ENCODE measurements at regions not wholly inside any gene's neighbourhood (a gene's known extent, or its start where the extent isn't known, plus 50 kb on each side); places are given as distances from the start of the nearest gene placed in this dataset.
A peak's percentile ranks its signal among the peaks of the same experiment; 100 is the strongest.

DNA sequence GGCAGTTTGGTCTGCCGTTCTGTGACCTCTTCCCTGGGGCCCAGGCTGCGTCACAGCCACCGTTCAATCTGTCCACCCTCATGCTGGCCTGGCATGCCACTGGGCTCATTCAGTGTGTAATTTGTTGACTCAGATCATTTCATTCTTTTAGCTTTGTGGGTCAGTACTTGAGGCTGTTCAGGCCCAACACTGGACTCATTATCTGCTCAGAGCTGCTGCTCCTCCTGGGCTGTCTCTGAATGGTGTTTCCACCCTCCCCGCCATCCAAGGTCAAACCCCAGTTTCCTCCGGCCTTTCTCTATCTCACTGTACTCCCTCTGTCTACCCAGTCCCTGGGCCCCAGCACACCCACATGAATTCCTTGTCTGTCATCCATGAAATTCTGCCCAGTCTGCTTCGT lies 152.4 kb upstream of the NCK2 start:
- DNase-seq = no peak

DNA sequence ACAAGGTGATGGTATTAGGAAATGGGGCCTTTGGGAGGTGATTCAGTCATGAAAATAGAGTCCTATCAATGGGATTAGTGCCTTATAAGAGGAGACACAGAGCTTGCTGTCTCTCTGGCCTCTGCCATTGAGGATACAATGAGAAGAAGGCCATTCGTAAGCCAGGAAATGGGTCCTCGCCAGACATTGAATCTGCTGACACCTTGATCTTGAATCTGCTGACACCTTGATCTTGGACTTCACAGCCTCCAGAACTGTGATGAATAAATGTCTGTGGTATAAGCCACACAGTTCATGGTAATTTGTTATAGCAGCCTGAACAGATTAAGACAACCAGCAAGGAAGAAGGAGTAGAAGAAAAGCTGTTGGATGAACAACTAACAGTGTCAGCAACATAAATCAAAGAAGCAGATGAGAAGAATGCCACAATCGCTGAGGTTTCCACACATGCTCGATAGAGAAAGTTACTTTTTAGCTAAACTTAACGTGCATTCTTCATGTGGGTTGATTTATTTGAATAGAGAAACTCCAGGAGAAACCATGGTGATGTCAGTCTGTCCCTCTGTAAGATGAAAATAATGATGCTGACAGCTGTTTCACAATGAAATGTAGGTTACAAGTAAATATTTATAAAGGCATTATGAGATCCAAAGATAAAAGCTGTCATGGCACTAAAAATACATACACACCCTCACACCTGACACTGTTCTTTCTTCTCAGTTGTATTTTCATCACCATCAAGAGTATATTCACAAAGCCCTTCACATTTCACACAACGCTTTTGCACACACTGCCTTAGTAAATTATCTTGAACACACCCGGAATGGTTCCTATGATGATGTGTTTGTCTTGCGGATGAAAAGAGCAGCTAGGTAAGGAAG lies 153.7 kb upstream of the NCK2 start:
- DNase-seq = no peak

DNA sequence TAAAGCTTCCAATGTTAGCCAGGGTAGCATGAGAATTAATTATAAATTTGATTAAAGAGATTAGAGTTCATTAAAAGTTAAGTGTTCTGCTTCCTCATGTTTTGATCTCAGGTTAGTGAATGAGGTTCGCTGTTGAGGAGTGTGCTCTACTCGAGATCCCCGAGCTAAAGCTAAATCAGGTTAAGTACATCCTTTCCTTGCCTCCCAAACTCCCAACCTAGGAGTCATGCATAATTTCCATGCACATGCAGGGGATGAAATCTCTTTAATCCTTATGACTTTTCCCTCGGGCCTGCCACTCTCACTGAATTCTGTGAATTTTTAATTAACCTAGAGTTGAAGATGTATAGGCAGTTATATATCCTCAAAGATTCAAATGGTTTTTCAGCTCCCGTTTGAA lies 156.1 kb upstream of the NCK2 start:
- no peak for DNase-seq

DNA sequence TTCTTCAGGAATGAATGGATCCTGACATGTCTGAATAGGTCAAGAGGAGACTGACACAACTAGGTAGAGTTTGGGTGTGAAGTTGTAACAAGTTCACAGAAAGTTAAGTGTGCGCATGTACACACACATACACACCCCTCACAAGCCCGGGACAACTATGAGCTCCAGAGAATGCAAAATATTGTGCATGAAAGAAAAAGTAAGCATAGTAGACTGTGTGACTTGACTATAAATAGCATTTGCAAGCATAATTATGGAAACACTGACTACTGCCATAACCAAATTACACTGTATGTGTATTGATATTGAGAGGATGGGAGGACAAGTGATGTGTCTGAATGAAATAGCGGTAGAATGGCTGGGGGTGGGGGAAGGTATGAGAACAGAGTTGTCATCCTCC lies 157.1 kb upstream of the NCK2 start:
- no peak for DNase-seq

DNA sequence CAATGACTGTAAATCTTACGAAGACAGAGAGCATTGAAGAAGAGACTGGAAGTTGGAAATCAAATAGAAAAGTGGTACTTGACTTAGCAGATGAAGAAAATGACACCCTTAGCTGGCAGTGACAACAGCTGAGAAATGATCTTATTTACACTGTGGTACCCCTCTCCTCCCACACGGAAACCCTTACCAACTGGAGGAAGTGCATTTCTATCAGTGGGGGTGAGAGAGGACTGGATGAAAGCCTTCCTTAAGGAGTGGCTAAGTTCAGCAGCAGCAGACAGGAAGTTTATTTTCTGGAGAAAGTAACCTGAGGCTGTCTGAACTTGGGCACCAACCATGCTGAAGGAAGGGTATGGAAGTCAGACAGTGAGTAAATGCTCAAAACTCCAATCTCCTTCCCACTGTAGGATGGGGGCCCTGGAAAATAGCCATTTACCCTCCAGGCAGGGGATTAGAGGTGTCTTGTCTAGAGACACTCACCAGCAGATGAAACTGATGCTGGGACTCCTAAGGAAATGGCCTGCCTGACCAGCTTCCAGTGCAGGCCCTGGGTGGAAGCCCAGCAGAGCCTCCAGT lies 160.2 kb upstream of the NCK2 start:
- DNase-seq = no peak

DNA sequence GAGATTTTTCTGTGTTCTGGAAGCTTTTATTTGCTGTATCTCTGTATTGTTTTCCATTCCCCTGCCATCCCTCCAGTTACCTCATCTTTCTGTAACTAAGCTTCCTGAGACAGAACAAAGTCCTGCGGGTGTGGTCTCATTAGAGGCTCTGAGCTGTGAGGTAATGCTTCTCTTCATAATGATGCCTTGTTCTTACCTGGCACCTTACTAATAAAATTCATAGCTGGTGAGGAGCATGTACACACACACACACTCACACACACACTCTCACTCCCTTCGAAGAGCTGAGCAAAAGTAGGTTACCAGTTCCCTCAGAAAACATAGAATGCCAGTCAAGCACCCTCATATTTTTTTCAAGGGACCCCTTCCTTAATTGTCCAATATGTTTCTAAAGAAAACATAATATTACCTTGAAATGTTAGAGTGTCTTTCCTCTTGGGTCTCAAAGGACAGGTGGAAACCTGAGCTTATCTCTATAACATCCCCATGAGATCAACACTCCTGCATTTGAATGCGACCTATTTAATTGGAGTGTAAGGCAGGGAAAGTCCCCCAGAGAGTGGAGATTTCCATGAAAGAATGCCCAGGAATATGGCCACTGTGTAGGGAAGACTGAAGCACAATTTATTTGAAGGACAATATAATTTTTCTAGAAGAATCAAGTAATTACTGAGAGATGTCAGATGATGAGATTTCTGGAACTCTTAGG lies 161.6 kb upstream of the NCK2 start:
- DNase-seq = no peak

DNA sequence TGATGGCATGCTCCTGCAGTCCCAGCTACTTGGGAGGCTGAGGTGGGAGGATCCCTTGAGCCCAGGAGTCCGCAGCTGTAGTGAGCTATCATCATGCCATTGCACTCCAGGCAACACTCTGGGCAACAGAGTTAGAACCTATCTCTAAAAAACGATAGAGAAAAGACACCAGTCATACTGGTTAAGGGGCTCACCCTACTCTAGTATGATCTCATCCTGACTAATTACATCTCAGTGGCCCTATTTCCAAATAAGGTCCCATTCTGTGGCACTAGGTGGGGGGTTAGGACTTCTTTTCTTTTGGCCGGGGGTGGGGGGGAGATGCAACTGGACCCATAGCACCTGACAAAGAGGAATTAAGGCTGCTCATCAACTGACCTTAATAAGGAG lies 163.2 kb upstream of the NCK2 start:
- DNase-seq = no peak

DNA sequence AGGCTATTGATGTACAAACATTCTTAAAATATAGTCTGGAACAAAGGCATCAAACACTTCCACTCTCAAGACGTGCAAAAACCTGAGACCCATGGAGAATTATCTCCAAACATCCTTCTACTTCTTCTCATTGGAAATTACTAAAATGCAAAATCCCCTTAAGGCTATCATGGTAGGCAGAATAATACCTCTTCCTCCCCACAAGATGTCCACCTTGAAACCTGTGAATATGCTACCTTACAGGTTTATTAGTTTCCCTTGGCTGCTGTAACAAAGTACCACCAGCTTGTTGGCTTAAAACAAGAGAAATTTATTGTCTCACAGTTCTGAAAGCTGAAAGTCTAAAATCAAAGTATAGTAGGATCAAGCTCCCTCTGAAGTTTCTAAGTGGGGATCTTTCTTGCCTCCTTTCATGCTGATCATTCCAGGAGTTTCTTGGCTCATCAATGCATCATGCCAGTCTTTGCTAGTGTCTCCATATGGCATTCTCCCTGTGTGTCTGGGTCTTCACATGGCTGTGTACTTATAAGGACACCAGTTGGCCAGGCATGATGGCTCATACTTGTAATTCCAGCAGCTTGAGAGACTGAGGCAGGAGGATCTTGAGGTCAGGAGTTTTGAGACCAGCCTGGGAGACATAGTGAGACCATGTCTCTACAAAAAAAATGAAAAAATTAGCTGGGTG lies 163.7 kb upstream of the NCK2 start:
- no peak for DNase-seq

DNA sequence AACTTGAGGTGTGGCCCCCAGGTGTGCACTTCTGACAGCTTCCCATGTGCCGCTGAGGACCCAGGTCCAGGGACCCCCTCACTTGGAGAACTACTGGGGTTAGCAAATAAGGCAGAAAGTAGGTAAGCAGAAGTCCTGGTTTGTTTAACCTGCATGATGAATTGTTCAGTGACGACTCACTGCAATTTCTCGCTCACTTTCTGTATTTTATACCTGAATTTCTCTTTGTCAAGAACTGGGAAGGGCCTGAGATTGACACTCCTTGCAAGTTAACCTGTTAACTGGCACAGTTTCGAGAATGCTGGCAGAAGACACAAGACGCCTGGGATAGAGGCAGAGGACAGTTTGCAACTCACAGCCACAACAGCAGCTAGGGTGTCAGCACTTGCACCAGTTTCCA lies 164.5 kb upstream of the NCK2 start:
- DNase-seq = no peak

DNA sequence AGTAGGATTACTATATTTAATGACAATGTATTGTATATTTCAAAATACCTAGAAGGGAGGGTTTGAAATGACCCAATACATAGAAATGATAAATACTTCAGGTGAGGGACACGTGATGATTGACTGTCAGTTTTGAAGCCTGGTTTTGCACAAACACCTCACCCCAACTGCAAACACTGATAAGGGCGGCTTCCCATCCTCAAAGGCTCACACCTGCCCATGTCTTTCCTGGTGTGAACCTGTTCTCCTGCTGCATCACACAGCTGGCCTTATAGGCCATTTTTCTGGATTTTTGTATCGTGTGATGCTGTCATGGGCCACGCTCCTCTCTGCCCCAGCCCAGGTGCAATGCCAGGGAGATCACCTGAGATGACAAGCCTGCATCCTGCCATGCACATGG lies 166.5 kb upstream of the NCK2 start:
- no peak for DNase-seq

DNA sequence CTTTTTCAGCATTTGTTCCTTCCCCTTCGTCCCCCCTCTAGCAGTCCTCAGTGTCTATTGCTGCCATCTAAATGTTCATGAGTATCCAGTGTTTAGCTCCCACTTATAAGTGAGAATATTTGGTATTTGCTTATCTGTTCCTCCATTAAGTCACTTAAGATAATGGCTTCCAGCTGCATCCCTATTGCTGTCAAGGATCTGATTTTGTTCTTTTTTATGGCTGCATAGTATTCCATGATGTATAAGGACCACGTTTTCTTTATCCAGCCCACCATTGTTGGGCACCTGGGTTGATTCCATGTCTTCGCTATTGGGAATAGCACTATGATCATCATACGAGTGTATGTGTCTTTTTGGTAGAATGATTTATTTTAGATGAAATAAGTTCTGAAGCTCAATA lies 166.9 kb upstream of the NCK2 start:
- no peak for DNase-seq

DNA sequence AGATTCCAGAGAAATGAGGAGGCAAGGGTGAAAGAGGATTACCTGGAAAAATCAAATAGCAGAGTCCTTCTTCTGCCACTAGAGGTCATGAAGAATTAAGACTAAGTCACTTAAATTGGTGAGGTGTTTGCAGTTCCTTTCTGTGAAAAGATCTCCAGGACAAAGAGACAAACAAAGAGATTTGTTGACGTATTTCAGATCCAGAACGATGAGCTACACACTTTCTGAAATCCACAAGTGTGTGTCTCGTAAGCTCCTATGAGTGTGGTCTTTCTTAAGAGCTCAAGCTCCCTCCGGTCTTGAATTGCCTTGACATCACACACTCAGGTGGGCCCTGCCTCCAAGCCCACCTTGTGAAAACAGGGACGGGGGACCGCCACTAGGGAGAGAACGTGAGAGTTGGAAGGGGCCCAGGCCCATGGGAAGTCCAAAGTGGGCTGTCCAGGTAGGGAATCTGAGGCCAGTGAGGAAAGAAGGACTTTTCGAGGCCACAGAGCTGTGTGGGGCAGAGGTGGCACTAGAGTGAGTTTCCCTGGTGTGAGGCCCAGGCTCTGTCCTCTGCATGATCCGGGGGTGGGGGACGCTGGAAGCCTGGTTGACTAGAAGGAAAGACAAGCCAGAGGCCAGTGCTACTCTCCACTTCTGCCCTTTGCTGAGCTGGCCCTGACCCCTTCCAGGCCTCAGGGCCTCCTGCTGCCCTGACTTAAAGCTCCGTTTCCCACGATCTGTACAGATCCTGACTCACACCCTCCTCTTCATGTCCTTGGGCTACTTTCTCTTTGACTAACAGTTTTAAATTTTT lies 168.1 kb upstream of the NCK2 start:
- no peak for DNase-seq

DNA sequence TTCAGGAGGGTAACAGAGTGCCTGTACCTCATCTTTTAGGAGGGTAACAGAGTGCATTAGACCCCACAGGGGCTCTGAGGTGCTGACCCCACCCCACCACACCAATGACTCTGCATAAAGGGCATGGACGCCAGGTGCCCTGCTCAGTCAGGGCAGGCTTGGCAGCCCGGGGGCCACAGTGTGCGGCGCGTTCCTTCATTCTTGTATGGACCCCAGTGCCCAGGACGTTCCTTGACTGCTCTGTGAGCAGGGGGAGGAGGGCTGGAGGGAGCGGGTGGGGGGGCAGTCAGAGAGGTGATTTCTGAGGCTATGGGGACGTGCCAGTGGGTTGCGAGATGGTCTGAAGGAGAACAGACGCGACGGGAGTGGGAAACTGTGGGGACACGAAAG lies 168.7 kb upstream of the NCK2 start:
- DNase-seq = no peak

DNA sequence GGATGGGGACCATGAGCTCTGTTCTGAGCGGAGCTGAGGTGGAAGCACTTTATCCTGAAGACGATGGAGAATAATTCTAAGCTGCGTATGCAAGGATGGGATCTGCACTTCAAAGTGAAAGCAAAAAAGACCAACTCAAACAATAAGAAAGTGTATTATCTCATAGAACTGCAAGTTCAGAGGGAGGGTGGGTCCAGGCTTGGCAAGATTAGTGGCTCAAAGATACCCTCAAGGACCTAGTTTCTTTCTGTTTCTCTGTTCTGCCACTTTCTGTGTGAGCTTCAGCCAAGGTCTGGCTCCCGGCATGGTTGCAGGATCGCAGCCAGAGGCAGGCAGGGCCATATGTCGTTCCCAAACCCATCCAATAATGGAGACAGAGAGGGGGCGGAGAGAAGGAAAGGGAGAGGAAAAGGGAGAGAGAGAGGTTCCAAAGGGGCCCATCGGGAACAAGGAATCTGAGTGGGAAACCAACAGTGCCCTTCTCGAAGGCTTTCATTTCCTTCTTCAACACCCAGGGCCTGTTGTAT lies 169.2 kb upstream of the NCK2 start:
- DNase-seq = no peak

DNA sequence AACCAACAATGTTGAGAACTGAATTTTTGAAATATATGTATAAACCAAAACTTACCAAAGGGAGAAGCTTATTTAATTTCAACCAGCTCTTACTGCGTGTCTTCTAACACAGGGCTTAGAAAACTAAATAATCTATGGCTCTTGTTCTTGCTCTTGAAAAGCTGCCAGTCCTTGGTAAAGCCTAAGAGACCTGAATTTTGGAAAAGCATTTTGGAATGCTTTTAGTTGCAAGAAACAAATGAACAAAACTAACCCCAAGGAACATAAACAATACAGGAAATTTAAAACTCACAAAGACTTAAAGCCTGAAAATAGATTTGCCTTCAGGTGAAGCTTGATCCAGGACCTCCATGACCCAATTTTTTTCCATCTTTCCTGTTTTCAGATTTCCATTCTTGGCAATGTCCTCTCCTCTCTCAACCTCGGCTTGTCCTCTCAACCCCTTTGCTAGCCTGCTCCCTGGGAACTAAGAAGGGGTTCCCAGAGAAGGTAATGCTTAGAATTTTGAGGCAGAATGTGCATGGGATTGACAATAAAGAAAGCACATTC lies 169.8 kb upstream of the NCK2 start:
- no peak for DNase-seq

DNA sequence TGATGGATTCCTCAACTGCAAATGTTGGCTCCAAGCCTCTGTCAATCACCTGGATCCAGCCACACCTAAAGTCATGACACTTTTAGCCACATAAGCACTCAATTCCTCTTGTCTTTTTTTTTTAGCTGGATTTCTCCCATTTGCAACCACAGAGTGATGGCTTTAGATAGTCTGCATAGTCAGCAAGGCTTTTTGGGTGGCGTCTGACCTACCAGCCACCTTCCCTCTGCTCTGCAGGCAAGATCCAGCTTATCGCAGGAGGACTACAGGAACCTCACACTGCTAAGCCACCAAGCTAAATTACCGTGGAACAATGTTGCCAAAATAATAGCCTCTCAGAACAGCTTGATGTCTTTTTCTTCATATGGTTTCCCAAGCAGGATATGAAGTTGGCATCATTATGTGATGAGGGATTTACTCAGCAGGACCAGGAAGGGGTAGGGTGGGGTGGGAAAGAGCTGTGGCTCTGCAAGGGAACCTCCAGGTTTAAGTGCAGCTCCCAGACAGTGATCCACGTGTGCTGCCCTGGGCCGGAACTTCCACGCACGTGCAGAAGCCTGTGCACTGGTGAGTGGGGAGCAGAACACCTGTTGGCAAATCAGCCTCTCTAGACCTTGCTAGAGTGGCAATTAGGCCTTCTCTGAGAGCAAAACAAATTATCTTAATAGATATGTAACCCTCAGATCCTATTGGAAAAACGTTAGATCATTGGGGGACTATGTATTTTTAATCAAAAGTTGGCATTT lies 170.6 kb upstream of the NCK2 start:
- peak; percentile 15 for DNase-seq

DNA sequence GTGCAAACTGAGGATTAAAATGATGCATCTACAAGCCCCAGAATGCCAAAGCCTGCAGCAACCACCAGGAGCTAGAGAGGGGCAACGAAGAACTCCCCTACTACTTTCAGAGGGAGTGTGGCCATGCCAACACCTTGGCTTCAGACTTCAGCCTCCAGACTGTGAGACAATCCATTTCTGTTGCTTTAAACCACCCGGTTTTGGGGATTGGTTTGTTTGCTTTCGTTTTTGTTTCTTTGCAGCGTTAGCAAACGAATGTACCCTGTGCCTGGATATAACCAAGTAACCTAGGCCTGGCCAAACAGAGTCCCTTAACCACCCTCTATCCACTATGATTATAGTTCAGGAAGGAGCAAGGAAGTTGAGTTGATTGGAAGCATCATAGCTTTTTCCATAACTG lies 171.2 kb upstream of the NCK2 start:
- DNase-seq = peak; percentile 36

DNA sequence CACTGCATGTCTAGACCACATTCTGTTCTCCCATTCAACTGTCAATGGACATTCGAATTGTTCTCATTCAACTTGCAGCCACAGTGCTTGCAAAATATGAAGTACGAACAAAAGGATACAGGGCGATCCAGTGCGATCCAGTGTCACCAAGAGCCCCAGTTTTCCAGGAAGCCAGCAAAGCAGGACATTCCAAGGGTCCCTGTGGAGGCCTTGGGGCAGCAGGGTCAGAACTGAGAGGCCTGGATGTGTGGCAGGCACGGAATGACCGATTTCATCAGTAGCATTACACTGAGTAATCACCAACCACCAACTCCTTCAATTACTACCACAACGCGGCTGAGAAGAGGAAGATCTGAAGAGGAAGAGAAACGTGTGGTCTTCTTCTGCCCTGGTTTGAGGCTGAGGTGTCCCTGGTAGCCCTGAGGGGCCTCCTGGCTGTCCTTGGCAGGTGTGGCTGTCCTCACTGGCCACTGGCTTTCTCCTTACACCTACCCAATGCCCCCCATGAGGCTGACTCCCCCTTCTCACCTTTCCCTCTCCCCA lies 172.7 kb upstream of the FHL2 start:
- DNase-seq = peak; percentile 35

DNA sequence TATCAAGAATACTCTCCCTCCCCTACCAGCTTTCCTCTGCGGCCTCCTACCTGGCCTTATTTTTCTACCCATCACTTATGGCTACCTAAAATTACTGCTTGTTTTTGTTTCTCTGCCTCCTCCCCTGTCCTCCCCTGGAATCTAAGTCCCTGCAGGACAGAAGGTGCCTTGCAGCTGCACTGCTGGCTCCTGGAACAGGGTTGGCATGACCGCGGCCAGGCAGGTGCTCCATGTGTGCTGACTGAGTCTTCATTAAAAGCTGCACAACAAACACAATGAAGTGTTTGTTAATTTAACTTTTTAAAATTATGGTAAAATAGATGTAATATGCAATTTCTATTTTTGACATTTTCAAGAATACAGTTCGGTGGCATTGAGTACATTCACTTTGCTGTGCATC lies 171.9 kb upstream of the FHL2 start:
- no peak for DNase-seq

DNA sequence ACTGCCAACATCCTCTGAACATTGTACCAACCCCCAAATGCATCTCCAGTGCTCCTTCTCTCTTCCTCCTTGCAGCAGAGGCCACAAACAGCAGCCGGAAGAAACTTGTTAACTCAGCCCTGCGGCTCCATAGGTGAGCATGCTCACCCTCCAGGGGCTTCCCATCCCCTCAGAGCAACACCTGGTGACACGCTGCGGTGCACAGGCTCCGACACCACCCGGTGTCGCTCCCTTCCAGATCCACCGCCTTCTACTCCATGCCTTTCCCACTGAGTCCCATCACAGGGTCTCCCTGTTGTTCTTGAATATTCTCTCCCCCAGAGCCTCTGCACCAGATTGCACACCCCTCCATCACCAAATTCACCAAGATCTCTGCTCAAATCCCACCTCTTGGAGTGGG lies 171.5 kb upstream of the FHL2 start:
- no peak for DNase-seq

DNA sequence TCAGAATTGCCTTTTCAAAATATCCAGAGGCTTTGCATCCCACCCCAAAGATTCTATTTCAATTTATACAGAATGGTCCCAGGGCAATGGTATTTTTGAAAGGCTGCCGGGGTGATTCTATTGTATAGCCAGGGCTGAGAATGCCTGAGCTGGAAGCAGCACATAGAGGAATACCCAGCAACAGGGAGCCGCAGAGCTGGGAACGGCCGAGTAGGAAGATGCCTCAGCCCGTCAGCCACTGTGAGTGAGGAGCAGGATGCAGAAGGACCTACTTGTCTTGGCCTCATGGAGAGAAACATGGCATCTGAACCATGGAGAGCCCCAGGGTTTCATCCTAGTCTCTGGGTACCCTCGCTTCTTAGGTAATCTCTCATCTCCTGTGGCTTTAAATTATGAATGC lies 170.8 kb upstream of the FHL2 start:
- DNase-seq = no peak

Measured in activated CD8-positive, alpha-beta memory T cell treated with anti-CD3 and anti-CD28 coated beads, Interleukin-2, amount 50 U/mL, for 48 hours (primary cell).